Hematopoietic multipotent progenitor cell treated with erythropoietin and hydrocortisone succinate and interleukin-3 and kit ligand, for 8 days (in vitro differentiated cells): ENCODE measurements at regions not wholly inside any gene's neighbourhood (a gene's known extent, or its start where the extent isn't known, plus 50 kb on each side); places are given as distances from the start of the nearest gene placed in this dataset.

ENCODE experiments used
- DNase-seq: peaks from one replicate; pipeline ENCODE4 v3.0.0-alpha.2; 2015

DNA sequence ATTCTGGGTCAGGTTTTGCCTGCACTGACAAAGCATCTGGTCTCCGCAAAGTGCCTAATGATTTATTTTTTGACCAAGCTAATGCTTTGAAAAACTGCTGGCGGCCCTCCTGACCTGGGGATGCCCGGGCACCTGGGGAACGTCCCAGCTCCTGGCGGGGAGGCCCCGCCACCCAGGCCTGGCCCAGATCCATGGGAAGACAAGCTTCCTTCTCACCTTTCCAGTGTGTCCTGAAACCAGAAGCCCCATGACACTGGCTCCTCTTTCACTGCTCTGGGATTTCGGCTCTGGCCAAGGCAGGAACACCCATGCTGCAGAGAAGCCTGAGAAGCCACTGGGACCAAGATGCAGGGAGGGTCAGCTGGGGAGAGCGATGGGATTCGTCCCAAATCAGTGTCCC lies 144.1 kb downstream of the SEC61B start:
- DNase-seq: no peak

DNA sequence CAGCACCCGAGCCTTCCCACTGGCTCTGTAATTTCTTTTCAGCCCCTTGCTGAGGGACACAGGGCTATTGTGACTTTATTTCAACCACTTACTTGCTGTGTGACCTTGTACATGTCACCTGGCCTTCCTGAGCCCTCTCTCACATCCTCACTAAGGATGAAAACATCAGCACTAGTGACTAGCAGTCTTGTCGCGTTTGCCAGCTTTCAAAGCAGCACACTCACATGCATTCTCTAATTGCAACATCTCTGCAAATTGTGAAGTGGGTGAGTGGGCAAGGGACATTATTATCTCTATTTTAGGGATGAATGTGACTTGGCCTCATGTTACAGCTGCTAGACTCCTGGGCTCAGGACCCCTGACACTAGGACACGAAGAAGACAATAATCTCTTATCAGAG lies 144.5 kb downstream of the SEC61B start:
- DNase-seq: no peak

DNA sequence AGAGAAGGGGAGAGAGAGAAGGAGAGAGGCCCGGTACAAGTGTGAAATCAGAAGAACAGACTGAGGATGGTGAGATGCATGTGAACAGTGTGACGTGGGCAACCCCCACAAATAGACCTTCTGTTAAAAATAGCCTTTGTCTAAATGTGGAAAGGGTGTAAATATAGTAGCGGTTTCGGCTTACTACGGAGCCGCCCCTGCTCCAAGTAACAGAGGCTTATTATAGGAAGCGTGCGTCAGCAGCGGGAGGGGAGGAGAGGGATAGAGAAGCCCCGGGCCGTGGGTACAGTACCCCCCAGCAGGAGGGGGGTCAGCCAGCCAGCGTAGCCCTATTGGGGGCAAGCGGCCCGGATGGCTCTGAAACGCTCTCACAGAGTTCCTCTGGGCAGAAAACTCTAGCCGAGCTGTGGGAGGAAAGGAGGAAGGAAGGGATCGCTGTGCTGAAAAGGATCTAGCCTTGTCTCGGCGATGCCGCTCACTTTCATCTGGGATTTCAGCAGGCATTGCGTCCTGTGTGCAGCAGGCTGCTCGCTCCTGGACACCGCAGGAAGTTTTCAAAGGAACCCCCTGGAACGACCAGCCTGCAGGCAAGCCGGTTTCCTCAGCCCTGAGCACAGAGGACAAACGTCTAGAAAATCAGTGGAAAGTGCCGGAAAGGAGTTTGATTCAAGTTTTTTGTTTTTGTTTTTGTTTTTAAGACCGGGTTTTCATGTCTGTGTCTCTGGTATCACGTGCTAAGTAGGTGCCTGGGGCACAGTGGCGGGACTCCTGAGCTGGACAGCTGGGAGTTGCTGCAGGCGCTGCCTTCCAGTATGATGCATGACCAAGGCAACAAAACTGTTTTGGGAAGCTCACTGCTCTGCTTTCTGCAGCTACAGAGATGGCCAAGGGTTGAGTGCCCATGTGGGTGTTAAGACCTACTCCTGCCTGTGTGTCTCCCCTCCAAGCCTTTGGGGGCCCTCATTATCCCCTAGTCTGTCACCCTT lies 146.6 kb downstream of the SEC61B start:
- no peak for DNase-seq

DNA sequence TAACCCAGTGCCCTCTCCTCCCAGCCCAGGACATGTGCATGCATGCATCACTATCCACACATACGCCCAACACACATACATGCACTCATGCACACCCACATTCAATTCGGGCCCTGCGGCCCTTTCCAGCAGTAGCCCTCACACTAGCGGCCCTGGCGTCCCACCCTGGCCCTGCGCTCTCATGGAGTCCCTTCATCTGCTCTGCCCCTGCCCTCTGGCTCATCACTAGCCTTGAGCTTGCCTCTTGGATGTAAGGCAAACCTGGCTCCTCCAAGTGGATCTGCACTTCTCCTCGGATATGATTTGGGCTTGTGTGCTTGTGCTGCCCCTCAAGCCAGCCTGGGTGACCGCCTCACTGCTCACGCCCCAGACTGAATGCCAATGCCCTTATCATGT lies 147.2 kb downstream of the SEC61B start:
- DNase-seq: no peak

DNA sequence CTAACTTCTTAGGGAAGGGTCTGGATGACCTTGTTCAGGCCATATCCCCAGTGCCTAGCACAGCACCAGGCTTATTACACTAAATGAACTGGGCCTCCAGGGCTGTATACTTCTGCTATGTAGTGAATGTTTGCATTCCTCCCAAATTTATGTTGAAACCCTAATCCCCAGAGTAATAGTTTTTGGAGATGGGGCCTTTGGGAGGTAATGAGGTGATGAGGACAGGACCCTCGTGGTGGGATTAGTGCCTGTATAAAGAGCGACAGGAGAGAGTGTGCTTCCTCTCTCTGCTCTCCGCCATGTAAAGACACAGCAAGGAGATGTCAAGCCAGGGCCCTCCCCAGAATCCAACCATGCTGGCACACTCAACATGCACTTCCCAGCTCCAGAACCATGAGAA lies 148.3 kb downstream of the SEC61B start:
- no peak for DNase-seq

DNA sequence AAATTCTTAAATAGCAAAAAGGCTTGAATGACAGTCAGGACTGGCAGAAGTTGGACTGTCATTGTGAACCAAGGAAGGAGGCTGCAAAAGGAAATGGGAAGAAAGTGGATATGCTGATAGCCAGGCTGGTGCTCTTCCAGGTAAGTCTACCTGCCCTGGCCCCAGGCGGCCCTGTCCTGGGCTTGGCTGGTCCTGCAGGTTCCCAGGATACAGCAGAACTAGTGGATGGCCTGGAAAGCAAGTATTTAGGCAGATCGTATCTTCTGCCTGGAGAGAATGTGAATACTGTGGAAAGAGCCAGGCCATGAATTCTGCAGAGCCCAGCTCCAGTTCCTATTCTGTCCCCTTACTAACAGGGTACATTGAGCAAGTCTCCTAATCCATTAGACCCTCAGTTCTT lies 149.3 kb downstream of the SEC61B start:
- no peak for DNase-seq

DNA sequence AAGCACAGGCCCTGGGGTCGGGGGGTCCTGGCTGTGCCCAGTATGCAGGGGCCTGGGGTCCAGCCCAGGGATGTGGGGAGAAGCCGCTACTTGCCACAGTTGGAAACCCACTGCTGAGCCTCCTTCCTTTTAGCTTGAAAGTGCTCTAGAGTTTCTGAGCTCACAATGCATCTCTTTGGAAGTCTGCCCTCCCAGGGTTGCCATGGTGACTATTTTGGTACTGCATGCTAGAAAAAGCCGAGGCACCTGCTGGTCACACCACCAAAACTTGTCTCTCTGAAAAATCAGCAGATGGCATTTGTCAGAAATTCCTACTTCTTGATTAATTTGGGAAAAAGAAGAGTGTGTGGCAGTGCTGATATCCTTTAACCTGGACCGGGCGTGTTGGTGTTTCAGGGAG lies 151.8 kb downstream of the SEC61B start:
- no peak for DNase-seq

DNA sequence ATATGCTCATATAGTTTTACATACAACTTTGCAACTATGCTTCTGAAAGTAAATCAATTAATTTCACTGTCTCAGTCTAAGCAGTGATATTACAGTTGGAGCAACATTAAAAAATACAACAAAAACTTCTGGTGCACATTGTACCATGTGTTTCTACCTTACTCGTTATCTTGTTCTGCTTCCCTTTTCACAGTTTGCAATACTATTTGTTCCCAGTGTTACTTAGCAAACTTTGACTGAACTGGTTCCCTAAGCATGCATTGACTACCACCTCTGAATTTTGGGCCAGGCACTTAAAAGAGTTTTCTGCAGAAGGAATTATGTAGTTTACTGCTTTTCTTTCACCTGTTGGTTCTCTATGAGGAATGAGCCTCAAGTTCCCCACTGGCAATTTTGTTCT lies 152.7 kb downstream of the SEC61B start:
- DNase-seq: no peak

DNA sequence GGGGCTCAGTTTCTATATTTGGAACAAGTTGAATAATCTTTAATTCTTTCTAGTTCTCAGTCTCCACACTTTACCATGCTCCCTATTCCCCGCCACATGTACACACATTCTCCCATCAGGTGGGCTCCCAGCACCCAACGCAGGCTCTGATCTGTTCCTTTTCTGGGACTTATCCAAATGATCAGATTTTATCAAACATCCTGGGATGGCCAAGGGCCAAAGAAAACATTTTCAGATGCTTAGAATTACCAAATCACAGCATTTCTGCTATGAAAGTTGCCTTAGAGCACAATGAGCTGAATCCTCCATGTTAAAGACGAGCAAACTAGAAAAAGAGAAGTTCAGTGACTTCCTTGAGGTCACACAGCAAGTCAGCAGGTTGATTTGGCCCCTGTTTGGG lies 153.4 kb downstream of the SEC61B start:
- no peak for DNase-seq

DNA sequence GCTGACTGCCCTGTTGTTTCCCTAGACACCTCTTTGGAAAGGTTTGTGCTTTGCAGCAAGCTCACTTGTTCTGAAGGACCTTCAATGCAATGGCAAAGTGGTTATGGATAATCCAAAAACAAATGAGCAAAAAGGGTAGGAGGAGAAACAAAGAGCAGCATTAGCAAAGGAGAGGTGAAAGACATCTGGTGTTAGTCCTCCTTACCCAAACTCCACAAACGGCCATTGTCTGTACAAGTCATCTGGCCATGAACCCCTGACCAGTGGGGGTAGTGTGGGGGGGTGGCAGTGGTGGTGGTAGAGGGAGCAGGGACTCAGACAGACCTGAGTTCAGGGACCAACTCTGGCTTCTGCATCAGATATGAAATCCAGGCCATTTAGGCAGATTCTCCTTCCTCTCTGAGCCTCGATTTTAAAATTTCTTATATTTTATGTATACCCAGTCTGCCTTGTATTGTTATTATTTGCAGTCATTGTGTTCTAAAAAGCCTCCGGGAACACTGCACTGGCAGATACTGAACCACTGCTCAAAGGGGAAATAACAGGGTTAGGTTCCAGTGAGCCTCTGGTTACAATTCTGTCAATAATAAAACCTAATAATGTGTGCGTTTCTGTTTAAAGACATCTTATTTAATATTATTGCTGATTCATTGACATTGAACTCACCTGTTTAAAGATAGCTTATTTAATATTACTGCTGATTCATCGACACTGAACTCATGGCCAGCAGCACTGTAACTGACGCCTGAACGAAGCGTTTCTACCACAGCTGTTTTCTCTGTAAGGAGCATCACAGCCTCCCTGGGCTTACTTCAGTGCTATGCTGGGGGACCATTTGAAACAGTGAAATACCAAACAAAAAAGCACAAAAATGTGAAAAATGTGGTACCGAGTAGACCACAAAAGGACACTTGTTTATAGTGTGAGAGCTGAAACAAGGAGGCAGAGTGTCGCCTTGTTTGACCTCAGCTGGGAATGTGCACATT lies 156.0 kb downstream of the SEC61B start:
- no peak for DNase-seq

DNA sequence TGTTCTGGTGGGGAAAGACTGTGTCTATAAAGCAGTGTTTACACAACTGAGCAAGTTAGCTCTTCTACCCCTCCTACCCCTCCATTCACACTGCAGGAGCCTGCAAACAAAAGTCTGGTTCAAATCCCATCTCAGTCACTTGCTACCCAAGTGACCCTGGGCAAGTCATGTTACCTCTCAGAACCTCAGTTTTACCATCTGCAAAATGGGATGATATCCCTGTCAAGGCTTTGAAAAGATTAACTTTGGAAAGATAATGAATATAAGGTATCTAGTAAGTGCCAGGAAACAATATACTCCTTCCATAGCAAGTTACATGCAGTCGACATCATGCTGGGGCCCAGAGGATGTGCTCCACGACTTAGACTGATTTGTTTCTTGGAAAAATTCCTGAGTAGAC lies 161.5 kb downstream of the SEC61B start:
- no peak for DNase-seq

DNA sequence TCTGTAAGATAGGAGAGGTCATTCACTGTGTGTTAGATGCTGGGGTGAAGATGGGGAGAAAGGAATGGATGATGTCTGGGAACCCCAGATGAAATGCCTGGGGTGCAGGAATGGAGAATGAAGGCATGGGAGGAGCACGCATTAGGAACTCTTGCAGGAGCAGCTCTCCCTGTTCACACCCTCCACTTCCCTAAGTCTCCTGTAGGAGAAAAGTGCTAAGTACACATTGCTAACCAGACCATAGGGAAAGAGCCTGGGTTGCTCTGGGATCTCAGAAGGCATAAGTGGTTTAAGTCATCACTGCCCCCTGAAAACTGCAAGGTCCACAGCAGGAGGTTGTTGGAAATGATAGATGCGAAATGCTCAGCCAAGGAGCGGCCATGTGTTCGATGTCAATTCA lies 163.1 kb downstream of the SEC61B start:
- no peak for DNase-seq

DNA sequence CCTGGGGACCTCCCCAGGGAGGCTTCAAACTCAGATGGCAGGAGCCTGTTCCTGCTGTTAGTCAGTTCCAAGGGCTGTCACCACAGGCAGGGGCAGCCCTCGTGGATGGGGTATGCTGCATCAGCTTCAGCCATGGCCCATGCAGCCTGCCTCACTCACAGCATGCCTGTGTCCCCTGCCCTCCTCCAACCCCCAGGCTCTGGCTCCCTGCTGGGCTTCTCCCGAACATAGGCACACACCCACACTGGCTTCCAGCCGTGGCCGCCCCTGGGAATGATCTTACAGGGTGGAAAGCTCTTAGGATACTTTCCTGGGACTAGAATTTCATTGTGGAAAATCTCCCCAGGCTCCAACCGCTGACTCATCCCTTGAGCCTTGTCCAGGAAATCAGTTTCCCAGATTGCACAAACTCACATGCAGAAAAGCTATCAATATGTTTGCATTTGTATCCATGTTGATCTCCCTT lies 163.8 kb downstream of the SEC61B start:
- DNase-seq: no peak

DNA sequence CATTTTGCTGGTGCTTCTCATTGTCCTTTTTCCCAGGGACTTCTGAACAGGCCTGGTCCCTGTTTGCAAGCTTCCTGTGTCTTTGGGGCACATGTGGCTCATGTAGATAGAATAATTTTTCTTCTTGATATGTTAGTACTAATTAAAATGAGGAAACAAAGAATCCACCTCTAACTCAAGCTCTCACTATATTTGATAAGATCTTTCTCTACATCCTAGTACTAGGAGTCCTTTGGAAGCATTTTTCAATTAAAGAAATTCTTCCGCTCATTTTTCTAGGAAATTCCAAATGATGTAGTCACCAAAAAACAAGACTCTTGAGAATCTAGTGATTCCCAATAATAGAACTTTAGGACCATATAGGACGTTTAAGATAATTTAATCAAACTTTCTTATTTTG lies 165.3 kb downstream of the SEC61B start:
- no peak for DNase-seq

DNA sequence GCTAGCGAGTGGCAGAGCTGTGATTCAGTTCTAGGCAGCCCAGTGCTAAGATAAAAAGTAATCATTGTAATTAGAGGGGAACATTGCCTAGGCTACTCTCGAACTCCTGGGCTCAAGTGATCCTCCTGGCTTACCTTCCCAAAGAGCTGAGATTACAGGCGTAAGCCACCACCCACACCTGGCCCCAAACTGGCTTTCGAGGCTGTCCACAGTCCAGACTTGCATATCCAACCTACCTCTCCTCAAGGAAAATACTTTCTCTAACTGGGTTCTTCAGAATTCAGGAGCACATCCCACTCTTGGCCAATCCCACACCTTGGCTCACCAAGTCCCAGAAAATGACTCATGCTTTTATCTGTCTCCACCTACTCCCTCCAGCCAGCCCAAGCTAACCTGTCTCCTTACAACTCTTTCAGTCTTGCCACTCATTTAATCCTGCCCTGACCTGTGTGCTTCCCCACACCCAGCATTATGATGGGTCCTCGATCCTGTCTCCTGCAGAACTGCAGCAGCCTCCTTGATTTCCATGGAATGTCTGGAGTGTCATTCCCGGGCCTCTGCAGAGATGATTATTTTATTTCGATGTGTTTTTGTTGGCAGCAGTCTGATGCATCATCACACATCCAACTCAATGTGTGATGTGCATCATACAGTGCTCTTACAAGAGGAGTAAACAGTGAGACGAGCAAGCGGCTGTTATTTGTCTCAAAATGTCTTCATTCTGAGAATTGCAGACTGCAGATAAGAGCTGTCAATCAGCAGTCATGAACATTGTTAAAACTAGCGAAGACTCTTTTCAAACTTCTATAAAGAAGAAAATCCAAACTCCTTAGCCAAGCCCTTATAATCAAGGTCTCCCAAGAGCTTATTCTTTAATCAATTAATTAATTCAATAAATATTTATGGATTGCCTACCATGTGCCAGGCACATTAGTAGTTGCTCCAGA lies 167.3 kb downstream of the SEC61B start:
- no peak for DNase-seq

DNA sequence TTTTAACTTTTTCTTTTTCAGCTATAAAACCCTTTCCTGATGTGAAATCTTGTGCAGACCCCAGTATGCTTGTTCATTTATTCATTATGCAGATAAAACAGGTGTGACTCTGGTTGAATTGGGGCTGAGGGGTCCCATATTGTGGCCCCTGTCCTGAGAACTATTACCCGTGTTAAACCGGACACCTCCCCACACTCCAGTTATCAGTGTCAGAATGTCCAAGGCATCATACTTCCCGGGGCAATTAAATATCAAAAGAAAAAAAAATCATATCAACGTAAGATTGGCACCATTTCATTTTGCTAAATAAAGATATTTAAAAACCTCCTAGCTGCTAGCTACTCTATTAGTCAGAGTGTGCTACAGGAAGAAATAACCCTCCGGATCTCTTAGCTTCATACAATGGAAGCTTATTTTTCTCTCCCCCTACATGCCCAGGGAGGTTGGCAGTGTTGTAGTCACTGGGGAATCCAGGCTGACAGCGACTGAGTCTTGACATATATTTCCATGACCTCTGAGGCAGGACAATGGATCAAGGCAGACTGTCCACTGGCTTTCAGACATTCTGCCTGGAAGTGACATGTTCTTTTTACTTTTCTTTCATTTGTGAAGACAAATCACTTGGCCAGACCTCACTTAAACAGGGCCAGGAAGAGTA lies 170.0 kb downstream of the SEC61B start:
- DNase-seq: no peak

DNA sequence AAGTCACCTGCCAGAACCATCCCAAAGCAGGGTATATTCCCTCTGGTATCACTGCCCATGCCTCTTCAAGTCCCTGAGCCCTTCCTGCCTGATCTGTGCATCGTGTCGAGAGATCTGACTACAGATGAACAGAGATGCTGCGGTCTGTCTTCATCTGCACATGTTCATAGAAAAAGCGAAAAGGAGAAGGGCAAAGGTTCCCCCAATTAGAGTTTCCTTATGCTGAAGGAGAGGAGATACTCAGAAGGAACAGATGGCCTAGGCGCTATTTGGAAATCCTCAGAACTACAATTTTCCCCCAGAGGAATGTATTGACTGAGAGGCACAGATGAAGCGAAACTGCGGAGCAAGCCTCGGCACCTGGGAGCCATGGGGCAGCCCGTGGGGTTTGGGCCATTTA lies 170.9 kb downstream of the SEC61B start:
- no peak for DNase-seq

DNA sequence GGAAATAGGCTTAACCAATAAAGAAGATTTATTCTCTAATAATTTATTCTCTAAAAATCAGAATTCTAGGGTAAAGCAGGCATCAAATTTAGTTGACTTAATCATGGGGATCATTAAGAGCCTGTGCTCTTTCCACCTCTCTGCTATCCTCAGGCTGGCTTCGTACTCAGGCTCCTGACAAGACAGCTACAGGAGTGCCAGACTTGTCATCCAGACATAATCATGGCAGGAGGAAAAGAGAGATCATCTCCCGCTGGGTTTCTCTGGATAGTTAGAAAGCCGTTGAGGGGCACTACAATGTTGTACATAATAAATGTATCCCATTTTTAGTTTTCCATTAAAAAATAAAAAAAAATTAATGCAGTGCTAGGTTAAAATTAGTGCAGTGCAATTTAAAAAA lies 171.9 kb downstream of the SEC61B start:
- no peak for DNase-seq

DNA sequence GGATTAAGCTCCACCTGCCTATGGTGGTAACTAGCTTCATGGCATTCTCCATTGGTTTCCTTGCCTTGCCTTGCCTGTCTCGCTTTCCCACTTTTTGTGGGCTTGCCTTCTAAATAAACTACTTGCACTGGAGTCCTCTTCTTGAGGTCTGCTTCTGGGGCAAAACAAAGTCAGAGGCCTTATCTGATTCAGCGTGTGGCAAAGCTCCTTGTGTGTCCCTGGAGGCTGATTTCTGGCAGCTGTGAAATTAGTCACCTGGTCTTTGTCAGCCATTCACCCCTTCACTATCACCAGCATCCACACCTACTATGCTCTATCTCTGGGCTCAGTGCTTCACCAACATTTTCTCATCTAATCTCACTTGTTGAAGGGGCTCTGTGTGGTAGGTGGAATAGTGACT lies 176.2 kb downstream of the SEC61B start:
- no peak for DNase-seq

DNA sequence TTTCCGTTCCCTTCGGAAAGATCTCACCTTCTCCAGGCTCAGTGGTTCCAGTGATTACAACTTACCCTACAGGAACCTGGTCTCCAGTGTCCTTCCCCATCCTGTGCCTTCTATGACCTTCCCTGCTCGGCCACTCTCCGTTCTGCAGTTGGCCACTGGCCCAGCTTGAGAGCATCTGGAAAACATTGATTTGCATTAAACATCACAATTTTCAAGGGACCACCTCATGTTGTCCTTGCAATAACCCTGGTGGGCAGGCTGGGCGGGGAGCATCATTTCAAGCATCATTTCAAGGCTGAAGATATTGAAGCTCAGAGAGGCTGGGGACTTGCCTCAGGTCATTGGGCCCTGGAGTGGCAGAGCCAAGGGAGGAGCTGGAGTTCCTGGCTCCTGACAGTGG lies 177.4 kb downstream of the SEC61B start:
- DNase-seq: no peak

DNA sequence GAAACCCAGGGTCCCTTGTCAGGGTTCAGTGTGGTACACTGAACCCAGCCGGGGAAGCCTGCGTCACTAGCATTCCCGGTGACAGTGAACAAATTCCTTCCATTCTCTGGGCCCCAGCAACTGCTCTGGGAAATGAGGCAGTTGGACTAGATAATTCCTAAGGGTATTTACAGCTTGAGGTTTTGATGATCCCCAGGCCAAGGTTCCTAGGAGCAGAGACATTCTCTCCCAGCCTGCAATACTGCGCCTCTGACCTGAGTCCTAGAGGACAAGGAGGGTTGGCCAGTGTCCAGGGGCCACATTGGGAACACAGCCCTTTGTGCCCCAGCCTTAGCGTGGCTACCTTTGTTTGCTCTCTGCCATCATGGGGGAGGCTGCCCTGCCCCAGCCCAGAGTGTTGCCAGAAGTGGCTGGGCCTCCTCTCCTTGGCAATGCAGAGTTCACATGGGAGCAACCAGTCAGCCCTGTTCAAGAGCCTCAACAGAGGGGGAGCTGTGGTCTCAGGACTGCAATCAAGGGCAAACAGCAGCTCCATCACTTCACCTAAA lies 178.2 kb downstream of the SEC61B start:
- DNase-seq: no peak
